A673 (cell line): ENCODE measurements at regions not wholly inside any gene's neighbourhood (a gene's known extent, or its start where the extent isn't known, plus 50 kb on each side); places are given as distances from the start of the nearest gene placed in this dataset.
"Not testable (repeated sequence)": the region's sequence is repeated elsewhere in the genome, so short reads cannot be mapped to it uniquely, and the experiment has no call there.

Experiments
- BruUV-seq: library from RNA; stranded (reverse); fragments of 400-500 nt; replicated peaks from 2 replicates; lab custom pipeline; 2021; lab: Mats Ljungman, UMichigan
- CTCF ChIA-PET: fragments of 300-600 bp; sonication (Branson Sonifier 250); formaldehyde crosslinking; loops from one replicate; lab custom pipeline; 2022; ENCODE audit warnings: antibody characterized with exemption; lab: Charles Lee
- POLR2A ChIA-PET: fragments of 300-600 bp; sonication (Branson Sonifier 250); formaldehyde crosslinking; loops from one replicate; lab custom pipeline; 2022; ENCODE audit warnings: antibody characterized with exemption; ENCODE audit not compliant: low non-redundant PET; lab: Charles Lee
- DNase-seq: peaks from one replicate; pipeline ENCODE4 v3.0.0-alpha.2; 2015; ENCODE audit warnings: low spot score
- H3K27ac ChIP-seq: fragments of 200-600 bp; sonication (generic); 2 replicates; pipeline ENCODE4 v1.5.1; 2016; ENCODE audit warnings: mixed run types, low read depth, mild to moderate bottlenecking, mixed read lengths, antibody characterized with exemption, low read length; ENCODE audit not compliant: poor library complexity, severe bottlenecking
- H3K27me3 ChIP-seq: fragments of 200-600 bp; sonication (generic); replicated peaks from 2 replicates; pipeline ENCODE4 v1.6.1; 2017; ENCODE audit warnings: mixed run types, low read depth, mild to moderate bottlenecking, mixed read lengths, antibody characterized with exemption, low read length; ENCODE audit not compliant: insufficient read depth, poor library complexity
- H3K36me3 ChIP-seq: fragments of 200-600 bp; sonication (generic); 2 replicates; pipeline ENCODE4 v1.6.1; 2016; ENCODE audit warnings: mixed run types, mild to moderate bottlenecking, mixed read lengths, antibody characterized with exemption, low read length; ENCODE audit not compliant: insufficient read depth, poor library complexity, severe bottlenecking
- H3K4me1 ChIP-seq: fragments of 200-600 bp; sonication (generic); 2 replicates; pipeline ENCODE4 v1.6.1; 2017; ENCODE audit warnings: mixed run types, mild to moderate bottlenecking, mixed read lengths, antibody characterized with exemption, low read length; ENCODE audit not compliant: insufficient read depth, poor library complexity, severe bottlenecking
- H3K4me3 ChIP-seq: fragments of 200-600 bp; sonication (generic); 2 replicates; pipeline ENCODE4 v1.5.1; 2016; ENCODE audit warnings: low read depth, mixed run types, mild to moderate bottlenecking, mixed read lengths, low read length; ENCODE audit not compliant: poor library complexity, severe bottlenecking
- H3K9me3 ChIP-seq: fragments of 200-600 bp; sonication (generic); 2 replicates; pipeline ENCODE4 v1.6.1; 2016; ENCODE audit warnings: mixed run types, low read depth, mild to moderate bottlenecking, mixed read lengths, antibody characterized with exemption, low read length; ENCODE audit not compliant: poor library complexity, severe bottlenecking
- EZH2 ChIP-seq: fragments of 200-600 bp; sonication (generic); IDR thresholded peaks from 2 replicates; pipeline ENCODE4 v1.6.1; 2017; ENCODE audit warnings: borderline replicate concordance, low read depth, mild to moderate bottlenecking, mixed read lengths, antibody characterized with exemption, low read length; ENCODE audit not compliant: poor library complexity, severe bottlenecking
- intact Hi-C: fragments of 100-400 bp; cut with micrococcal nuclease; formaldehyde crosslinking; loops from one replicate; pipeline ENCODE4 v1.10.0; 2022; ENCODE audit not compliant: unreplicated experiment
- TF ChIP-seq, protein P1 (sequence below): fragments of 300-800, 200-600 bp; sonication (generic); conservative IDR thresholded peaks from 2 replicates; pipeline ENCODE4 v1.5.1; 2017; ENCODE audit warnings: low read depth, mild to moderate bottlenecking, antibody characterized with exemption, low read length, moderate library complexity, mixed read lengths

DNA sequence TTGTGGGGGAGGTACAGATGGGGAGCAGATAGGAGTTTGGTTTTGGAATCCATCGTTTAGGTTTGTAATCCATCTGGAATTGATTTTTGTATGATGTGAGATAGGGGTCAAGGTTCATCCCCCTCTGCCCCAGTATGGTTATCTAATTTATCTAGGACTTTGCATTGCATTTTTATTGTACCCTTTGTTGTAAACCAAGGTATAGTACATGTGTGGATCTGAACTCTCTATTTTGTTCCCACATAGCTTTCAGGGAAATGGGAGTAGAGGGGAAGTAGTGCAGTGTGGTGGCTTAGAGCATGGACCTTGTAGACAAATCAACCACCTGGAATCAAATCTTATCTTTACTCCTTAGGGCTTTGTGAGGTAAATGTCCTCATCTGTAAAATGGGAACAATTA, 65.7 kb downstream of the RAD54L2 start:
- no TSS peak for BruUV-seq
- Histone ChIP-seq H3K9me3 (no peaks in the 10 kb centered on the region), H3K4me3 (no peak overlapping the region), H3K4me1 (no peaks in the 10 kb centered on the region), H3K27me3 (no peaks in the 10 kb centered on the region), H3K36me3 (no peaks in the 10 kb centered on the region), H3K27ac (no peak overlapping the region)
- ChIA-PET POLR2A (no interaction called here), CTCF (no interaction called here)
- intact Hi-C loops = no loop called here
- no peak for DNase-seq
- TF ChIP-seq EZH2 = no peak
- TF ChIP-seq, protein P1, sequence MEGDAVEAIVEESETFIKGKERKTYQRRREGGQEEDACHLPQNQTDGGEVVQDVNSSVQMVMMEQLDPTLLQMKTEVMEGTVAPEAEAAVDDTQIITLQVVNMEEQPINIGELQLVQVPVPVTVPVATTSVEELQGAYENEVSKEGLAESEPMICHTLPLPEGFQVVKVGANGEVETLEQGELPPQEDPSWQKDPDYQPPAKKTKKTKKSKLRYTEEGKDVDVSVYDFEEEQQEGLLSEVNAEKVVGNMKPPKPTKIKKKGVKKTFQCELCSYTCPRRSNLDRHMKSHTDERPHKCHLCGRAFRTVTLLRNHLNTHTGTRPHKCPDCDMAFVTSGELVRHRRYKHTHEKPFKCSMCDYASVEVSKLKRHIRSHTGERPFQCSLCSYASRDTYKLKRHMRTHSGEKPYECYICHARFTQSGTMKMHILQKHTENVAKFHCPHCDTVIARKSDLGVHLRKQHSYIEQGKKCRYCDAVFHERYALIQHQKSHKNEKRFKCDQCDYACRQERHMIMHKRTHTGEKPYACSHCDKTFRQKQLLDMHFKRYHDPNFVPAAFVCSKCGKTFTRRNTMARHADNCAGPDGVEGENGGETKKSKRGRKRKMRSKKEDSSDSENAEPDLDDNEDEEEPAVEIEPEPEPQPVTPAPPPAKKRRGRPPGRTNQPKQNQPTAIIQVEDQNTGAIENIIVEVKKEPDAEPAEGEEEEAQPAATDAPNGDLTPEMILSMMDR = no peak

DNA sequence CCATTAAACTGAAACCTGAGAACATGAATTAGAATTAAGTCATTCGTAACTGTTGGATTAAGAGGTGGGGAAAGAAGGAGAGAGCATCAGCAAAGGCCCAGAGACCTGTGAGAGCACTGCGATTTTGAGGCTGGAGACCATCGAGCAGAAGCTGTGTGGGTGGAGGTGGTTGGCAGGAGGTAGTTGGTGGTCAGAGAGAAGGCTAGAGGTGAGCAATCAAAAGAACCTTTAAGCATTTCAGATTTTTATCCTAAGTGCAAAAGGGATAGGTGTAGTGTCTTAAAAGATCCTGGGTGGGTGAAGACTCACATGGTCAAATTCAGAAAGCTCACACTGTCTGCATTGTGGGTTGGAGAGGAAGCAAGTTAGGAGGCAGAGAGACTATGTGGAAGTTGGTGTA, 65.1 kb upstream of the TEX264 start:
- BruUV-seq = no TSS peak
- no peak overlapping the region for H3K4me3 ChIP-seq
- no peaks in the 10 kb centered on the region for H3K4me1 ChIP-seq
- ChIA-PET CTCF (no interaction called here), POLR2A (no interaction called here)
- intact Hi-C loops = no loop called here
- no peak for DNase-seq
- no peaks in the 10 kb centered on the region for H3K9me3 ChIP-seq
- no peaks in the 10 kb centered on the region for H3K27me3 ChIP-seq
- no peak overlapping the region for H3K27ac ChIP-seq
- H3K36me3 ChIP-seq = no peaks in the 10 kb centered on the region
- TF ChIP-seq EZH2 = no peak
- TF ChIP-seq, protein P1 = no peak

DNA sequence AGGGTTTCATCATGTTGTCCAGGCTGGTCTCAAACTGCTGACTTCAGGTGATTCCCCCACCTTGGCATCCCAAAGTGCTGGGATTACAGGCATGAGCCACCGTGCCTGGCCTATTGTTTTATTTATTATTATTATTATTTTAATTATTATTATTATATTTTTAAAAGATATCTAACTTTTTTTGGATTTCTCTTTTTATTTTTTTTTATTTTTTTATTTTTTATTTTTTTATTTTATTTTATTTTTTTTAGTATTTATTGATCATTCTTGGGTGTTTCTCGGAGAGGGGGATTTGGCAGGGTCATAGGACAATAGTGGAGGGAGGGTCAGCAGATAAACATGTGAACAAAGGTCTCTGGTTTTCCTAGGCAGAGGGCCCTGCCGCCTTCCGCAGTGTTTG, 64.2 kb upstream of the TEX264 start:
- H3K4me1 ChIP-seq, BruUV-seq, H3K9me3 ChIP-seq, H3K27ac ChIP-seq, H3K4me3 ChIP-seq, H3K27me3 ChIP-seq, intact Hi-C loops, POLR2A ChIA-PET, H3K36me3 ChIP-seq, DNase-seq, CTCF ChIA-PET: not testable (repeated sequence)

DNA sequence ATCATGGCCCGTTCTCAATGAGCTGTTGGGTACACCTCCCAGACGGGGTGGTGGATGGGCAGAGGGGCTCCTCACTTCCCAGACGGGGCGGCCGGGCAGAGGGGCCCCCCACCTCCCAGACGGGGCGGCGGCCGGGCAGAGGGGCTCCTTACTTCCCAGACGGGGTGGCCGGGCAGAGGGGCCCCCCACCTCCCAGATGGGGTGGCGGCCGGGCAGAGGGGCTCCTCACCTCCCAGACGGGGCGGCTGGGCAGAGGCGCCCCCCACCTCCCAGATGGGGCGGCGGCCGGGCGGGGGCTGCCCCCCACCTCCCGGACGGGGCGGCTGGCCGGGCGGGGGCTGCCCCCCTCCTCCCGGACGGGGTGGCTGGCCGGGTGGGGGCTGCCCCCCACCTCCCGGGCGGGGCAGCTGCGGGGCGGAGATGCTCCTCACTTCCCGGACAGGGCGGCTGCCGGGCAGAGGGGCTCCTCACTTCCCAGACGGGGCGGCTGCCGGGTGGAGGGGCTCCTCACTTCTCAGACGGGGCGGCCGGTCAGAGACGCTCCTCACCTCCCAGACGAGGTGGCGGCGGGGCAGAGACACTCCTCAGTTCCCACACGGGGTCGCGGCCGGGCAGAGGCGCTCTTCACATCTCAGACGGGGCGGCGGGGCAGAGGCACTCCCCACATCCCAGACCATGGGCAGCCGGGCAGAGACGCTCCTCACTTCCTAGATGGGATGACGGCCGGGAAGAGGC, 63.3 kb upstream of the TEX264 start:
- H3K27ac ChIP-seq, H3K27me3 ChIP-seq, POLR2A ChIA-PET, intact Hi-C loops, CTCF ChIA-PET, DNase-seq, H3K36me3 ChIP-seq, BruUV-seq, H3K9me3 ChIP-seq, H3K4me1 ChIP-seq, H3K4me3 ChIP-seq: not testable (repeated sequence)
